Islet of Langerhans (tissue), 1 donor: ENCODE measurements at regions not wholly inside any gene's neighbourhood (a gene's known extent, or its start where the extent isn't known, plus 50 kb on each side); places are given as distances from the start of the nearest gene placed in this dataset.

ENCODE experiments used
- FAIRE-seq: peaks from one replicate; lab custom pipeline; 2011; peaks lifted over from hg19 to GRCh38; lab: Jason Lieb, UNC

DNA sequence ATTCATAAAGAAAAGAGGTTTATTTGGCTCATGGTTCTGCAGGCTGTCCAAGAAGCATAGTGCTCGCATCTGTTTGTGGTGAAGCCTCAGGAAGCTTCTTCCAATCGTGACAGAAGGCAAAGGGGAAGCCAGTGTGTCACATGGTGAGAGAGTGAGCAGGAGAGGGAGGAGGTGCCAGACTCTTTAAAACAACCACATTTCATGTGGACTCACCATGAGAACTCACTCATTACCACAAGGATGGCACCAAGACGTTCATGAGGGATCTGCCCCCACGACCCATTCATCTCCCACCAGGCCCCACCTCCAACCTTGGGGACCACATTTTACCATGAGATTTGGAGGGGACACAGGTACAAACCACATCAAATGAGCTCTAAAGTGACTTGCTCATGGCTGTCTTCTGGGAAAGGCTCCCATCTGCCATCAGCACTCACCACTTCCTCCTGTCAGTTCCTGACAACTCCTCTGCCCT lies 327.3 kb upstream of the TLE3 start:
- FAIRE-seq: no peak

- no peak for FAIRE-seq
These were observed 325.6 kb upstream of the TLE3 start for GRCh38 chr15:70423267-70423666.

DNA sequence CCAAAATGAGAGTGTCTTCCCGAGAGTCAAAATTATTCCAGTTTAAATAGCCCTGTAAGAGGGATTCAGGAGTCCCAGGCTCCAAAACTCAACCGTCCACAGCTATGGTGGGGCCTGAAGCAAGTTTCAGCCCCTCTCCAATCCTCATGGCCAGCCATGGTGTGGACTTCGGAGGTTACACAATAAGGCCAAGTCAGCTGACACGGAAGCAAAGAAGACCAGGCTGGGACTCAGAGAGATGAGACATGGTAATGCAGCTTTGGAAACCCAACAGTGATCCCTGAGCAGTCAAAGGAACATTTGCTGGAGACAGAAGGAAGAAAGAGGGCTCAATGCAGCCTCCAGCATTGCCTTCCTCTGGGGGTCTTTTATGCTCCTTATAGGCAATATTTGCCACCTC lies 324.6 kb upstream of the TLE3 start:
- FAIRE-seq: no peak

DNA sequence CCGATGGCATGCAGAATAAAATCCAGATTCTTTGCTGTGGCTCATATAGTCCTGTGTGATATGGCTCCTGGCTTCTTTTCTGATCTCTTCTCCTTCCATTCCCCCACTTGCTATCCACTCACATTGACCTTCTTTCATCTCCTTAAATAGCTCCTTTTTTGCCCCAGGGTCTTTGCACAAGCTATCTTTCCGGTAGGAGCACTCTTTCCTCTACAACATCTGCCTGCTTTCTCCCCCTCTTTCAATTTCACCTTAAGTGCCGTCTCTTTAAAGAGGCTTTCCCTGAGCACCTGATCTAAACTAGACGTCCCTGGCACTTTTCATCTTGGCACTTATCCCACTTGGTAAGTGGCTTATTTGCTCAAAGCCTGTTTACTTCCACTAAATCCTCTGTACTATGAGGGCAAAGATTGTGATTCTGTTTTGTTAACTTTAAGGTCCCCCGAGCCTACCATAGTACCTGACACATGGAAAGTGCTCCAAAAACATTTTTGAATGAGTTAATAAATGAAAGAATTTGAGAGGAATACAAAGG lies 323.3 kb upstream of the TLE3 start:
- no peak for FAIRE-seq

DNA sequence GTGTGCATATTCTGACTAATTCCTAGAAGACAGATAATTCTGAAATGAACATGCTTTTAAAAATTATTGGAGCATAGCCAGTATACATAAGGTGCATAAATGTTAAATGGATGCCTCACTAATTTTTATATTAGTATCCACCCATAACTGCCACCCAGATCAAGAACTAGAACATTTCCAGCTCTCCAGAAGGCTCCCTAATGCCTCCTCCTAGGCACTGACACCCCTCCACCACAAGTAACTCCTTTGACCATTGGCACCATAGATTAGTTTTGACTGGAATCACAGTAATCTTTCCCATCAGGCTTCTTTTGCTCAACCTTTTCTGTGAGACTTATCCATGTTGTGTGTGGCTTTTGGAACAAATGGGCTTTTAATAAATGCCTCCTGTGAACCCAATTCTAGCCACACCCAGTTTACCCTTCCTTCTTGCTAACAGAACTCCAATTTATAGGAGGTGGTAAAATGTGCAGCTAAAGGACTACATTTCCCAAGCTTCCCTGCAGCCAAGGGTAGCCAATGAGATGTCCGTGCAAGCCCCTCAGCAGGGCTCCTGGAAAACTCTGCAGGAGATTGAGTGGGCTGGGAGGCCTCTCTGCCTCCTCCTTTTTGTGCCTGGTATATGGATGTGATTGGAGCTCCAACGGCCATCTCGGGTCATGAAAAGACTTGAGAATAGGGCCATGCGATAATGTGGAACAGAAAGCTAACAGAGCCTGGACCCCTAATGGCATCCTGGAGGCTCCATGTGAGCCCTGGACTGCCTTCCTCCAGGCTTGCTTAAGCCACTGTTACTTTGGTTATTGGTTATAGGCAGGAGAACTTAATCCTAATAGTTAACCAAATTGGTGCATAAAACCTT lies 322.6 kb upstream of the TLE3 start:
- FAIRE-seq: no peak

- no peak for FAIRE-seq
These were observed 321.2 kb upstream of the TLE3 start for GRCh38 chr15:70418943-70419342.

DNA sequence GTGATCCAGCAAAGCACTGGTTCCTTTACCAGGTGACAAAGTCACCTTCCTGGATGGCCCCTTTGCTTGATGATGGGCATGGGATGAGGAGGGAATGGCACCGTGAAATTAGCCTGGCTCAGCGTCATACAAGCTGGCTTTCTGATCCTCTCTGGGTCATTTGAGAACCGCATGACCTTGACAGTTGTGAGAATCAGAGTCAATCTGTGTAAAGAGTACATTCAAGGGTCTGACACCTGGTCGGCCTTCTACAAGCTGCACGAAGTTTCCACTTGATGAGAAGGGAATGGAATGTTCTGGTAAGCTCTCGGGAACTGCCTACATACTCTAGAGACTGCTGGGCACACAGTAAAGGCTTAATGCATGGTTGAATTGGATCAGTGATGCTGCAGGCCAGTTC lies 319.8 kb upstream of the TLE3 start:
- FAIRE-seq: no peak

DNA sequence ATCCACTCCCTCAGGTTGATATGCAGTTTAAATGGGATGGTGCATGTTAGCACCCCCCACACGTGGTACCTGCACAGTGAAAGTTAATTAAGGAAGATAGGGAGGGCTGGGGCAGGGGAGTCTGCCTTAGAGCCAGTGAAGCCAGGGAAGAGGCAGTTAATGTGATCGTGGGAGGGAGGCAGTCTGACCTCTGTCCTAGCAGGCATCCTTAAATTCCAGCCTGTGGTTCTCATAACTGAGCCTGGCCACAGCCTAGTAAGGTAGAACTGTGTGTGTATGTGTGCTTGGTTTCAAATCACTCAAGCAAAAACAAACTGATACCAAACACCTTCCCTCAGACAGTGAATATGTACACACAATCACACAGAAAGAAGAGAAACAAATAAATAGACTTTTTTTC lies 319.1 kb upstream of the TLE3 start:
- no peak for FAIRE-seq

GRCh38 chr15:70415398-70415797 lies 317.7 kb upstream of the TLE3 start:
- no peak for FAIRE-seq

DNA sequence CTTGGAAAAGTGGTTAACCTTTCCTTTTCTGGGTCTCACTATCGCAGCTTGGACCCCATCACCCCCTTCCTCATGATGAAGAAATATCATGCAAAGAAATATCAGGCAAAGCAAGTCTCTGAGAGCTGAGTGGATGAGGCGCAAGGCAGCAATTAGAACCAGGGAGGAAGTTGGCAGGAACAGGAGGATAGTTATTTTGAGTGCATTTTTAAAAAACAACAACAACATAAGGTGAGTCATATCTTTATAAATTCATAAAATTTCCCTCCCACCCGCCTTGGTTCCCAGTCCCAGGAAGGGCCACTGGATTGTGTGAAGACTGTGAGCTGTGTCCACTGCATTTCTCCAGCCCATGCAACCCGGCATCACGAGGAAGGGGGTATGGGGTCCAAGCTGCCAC lies 316.9 kb upstream of the TLE3 start:
- FAIRE-seq: no peak

- FAIRE-seq: no peak
These were observed 315.1 kb upstream of the TLE3 start for GRCh38 chr15:70412794-70413193.

DNA sequence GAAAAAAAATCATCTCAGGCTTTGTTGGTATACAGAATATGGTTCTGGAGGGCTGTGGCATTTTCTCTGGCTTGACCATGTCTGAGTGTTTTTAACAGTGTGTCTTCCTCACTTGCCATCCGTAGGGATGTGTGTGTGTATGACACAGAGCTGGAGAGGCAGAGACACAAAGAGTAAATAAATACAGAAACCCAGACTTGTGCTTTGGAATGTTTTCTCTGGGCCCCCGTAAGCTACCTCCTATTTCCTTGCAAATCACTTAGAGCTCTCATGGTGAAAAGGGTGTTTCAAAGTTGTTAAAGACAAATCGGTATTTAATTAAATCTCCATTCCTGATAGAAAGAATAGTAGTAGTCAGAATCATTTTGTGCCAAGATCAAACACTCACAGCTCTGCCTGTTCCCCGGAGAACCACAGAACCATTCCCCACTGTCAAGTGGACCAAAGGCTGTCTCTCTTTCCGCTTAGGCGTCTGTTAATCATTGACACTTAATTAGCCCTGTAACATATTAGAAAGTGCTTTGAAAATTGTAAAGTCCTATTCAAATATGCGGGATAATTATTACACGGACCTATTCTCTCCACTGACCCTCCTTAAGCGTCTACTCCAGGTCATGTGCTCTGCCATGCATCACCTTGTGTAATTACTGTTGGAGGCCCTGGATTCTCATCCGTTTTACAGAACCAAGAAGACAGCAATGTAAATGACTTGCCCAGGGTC lies 313.6 kb upstream of the TLE3 start:
- no peak for FAIRE-seq

DNA sequence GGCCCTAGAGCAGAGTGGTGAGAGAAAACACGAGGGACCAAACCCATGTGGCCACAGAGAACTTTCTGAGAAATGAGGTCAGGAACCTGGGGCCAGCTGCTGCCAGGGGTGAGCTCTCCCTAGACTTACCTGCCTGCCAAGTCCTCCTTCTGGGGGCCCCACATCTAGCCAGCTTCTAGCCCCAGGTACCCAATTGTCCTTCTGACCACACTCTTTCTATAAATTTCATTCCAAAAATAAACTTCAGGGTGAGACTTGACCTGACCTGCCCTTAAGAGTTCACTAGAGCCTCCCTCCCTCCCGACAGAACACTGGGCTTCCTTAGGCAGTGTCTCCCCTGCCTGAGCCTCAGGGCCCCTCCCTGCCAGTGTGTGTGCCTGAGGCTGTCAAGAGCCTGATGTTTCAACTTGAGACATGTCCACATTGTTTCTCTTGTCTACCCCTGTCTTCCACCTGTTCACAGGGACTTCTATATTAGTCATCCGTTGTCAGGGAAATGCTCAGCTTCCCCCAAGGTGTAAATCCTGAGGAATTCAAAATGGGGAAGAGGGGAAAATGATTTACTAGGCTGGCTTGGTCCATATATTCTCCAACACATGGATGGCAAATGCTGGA lies 312.8 kb upstream of the TLE3 start:
- no peak for FAIRE-seq

DNA sequence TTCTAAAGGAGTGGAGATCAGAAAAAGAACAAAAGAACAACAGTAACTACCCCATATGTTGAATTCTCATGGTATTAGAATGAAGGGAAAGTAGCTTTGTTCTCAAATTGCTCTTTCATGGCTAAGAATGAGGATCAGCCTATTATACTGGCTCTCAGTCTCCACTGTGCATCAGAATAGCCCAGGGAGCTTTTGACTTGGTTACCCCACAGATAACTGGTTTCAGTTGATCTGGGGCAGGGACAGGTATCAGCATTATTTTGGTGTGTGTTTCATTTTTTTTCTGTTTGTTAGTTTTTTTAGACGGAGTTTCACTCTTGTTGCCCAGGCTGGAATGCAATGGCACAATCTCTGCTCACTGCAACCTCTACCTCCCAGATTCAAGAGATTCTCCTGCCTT lies 311.7 kb upstream of the TLE3 start:
- FAIRE-seq: no peak

DNA sequence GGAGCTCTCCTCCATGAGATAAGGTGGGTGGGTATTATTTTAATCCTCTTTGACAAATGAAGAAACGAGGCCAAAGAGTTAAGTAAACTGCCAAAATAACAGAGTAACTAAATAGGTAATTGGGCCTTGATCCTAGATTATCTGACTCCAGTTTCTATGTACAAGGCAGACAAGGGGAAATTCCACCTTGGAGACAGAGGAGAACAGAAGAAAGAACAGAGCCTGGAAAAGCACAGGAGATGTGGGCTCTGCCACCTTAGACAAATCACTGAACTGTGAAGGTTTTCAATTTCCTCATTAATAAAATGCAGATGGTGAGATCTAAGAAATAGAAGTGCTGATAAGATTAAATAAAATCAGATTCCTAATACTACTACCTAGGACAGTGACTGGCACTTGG lies 310.2 kb upstream of the TLE3 start:
- FAIRE-seq: no peak

- FAIRE-seq: no peak
These were observed 309.6 kb upstream of the TLE3 start for GRCh38 chr15:70407336-70407670.

DNA sequence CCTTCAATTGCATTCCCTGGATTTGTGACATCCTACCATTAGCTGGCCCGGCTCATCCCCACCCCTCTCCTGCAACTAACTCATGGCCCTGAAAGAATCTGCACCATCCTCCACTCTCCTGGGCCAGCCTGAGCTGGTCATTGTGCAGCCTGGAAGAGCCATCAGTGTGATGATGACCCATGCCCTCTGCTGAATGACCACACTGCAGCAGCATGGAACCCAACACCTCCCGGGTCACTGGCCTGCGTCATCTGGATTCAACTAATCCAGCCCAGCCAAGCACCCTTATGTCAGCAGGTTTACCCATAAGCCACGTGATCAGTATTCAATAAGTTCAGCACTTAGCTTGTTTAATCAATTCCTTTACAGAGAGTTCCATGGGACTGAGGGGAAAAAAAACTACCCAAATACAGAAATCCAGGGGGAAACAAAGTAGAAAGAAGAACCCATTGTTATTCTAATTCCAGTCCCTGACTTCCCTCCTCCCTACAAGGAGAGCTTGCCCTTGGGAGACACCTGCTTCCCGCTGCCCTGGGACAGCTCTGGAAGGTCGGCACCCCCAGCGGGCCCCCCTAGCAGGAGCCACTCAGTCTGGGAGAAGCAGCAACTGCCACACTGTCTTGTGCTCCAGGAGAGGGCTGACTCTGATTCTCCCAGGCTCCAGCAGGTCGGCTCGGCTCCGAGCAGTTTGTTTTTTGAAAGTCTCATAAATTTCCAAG lies 309.1 kb upstream of the TLE3 start:
- FAIRE-seq: no peak

DNA sequence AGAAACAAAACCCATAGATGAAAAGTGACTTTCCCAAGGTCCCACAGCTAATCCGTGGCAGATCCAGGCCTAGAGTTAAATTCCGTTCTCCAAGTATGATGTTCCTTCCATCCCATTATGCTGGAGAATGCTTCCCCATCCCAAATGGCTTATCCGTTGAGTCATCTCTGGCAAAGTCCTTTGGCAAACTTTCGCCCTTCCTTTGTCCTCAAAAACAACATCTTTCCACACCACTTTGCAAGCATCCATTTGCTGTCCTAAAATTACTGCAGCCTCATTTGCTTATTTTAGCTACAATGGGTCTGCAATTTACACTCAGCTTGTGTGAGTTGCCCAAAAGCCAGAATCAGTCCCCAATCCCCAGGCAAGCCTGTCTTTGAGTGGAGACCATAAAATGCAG lies 304.0 kb upstream of the TLE3 start:
- FAIRE-seq: no peak

GRCh38 chr15:70400766-70401541 lies 303.2 kb upstream of the TLE3 start:
- FAIRE-seq: no peak

- FAIRE-seq: no peak
These were observed 301.5 kb upstream of the TLE3 start for GRCh38 chr15:70399204-70399603.

GRCh38 chr15:70398694-70399093 lies 301.0 kb upstream of the TLE3 start:
- FAIRE-seq: no peak

DNA sequence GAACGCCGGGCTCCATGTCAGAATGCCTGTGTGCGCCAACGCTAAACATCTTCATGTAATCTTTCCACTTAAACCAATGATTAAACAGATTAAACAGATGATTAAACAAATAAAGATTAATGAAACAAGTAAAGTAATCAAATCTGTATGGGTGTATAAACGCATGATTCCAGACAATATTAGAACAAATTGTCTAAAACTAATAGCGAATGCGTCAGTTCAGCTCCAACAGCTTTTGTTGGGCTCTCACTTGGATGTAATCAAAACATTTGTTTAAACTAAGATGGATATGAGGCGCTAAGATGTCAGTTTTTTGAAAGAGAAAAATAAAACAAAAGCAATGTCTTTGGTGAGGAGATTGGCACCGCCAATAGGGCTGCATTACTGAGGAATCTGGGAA lies 299.1 kb upstream of the TLE3 start:
- FAIRE-seq: no peak
